NOMO-1 treated with DMSO at 0.1 percent for 48 hours (cell line): ENCODE measurements at regions not wholly inside any gene's neighbourhood (a gene's known extent, or its start where the extent isn't known, plus 50 kb on each side); places are given as distances from the start of the nearest gene placed in this dataset.

Experiments used
- DNase-seq: peaks from one replicate; lab custom pipeline; 2025; ENCODE audit not compliant: unreplicated experiment; lab: John Stamatoyannopoulos, UW

DNA sequence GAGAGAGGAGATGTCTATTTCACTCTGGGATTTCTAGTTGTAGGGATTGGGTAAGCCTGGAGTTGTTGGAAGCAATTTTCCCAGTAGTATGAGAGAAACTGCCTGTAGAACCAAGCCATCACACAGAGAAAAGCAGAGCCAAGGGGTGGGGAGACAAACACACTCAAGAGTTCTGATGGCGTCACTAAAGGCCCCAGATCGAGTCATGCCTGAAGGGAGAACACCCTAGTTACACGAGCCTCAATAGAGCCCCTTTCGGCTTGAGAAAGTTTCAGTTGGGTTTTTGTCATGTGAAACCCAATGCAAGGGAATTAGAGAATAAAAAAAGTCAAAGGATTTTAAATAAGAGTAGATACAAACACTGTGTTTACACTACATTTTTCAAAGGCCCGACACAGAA, 66.1 kb upstream of the PFN2 start:
- DNase-seq = no peak

DNA sequence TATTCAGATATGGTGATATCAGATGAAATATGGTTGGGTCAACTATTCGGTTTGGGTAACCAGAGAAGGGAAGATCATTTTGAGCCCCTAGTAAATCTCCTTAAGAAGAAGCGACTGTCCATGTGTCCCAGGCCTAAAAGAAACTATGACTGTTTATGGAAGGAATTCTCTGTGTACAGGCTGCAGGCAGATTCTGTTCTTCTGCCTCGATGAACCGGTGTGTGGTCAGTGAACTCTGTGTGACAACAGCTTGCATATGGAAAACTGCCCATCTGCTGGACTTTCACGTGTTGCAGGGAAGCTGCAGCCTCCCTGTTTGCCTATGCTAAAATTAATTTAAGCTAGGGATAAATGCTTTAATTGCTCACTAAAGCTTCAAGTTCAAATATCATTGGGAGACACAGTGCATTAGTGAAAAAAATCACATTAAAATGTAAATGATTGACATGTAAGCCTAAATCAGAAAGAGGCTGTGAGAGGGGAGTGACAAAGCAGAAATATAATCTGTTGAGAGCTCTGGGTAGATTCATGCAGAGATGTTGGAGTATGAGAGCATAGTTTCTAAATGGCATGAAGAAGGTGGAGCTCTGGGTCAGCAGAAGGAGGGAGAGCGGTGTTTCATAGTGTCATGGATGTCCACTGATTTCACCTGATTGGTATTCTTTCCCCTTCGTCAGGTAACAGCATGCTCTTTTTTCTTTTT, 65.4 kb upstream of the PFN2 start:
- DNase-seq = no peak

DNA sequence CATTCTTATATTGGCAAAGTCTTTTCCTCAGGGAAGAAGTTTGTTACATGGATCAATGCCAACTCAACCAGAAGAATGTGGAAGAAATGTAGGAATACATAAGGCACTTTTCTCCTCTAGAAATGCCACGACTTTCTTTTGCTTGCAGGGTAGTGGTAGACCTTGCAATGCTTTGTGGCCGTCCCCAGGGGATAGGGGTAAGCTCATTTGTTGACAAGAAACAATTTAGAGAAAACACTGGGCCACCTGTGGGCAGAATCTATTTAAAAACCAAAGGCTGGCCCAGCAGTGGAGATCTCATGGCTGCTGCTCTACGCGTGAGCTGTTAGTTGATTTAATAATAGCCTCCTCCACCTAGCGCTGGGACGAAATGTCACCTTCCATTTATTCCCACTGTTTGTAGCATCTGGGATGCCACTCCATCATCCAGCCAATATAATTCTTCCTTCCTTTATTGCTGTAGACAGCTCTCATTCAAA, 64.6 kb upstream of the PFN2 start:
- DNase-seq = no peak

DNA sequence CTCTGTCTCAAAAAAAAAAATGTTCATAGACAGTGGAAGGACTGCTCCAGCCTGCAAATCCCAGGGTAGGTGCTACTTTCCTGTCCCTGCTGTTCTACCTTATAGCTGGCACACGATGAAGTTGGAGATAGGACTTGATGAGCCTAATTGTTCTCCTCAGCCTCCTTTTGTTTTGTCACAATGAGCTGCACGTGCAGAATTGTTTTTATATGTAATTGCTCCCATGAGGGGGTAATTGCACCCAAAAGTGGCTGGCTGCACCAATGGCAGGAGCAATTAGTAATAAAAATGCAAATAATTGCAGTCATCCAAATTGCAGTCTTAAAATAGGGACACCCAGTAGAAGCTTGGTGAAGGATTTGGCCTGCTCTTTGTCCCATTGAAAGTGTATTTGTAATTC, 63.0 kb upstream of the PFN2 start:
- no peak for DNase-seq

DNA sequence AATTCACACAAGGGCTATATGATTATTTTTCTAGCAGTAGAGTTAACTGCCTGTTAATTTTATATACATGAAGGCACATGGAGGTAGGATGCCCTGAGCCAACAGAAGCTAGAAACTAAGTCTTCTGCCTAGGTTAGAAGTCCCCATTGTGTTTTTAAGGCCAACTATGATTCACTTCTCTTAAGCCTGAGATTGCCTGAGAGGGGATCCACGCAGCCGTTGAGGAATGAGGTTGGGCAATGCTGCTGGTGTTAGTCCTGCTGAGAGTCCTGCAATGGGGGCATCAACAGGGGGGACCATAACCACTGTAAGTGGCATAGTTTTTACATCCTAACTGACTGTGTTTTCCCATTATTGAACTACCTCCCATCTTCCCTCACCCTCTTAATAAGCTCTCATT, 60.1 kb upstream of the PFN2 start:
- DNase-seq = no peak

DNA sequence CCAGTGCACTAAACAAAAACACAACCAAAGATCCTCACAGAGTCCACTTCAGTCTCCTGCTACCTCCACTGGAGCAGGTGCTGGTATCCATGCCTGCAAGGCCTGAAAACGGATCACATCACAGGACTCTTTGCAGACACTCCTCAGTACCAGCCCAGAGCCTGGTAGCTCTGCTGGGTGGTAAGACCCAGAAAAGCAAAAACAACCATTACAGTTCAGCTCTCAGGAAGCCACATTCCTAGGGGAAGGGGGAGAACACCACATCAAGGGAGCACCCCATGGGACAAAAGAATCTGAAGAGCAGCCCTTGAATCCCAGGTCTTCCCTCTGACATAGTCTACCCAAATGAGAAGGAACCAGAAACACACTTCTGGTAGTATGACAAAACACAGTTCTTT, 52.5 kb upstream of the PFN2 start:
- DNase-seq = no peak

DNA sequence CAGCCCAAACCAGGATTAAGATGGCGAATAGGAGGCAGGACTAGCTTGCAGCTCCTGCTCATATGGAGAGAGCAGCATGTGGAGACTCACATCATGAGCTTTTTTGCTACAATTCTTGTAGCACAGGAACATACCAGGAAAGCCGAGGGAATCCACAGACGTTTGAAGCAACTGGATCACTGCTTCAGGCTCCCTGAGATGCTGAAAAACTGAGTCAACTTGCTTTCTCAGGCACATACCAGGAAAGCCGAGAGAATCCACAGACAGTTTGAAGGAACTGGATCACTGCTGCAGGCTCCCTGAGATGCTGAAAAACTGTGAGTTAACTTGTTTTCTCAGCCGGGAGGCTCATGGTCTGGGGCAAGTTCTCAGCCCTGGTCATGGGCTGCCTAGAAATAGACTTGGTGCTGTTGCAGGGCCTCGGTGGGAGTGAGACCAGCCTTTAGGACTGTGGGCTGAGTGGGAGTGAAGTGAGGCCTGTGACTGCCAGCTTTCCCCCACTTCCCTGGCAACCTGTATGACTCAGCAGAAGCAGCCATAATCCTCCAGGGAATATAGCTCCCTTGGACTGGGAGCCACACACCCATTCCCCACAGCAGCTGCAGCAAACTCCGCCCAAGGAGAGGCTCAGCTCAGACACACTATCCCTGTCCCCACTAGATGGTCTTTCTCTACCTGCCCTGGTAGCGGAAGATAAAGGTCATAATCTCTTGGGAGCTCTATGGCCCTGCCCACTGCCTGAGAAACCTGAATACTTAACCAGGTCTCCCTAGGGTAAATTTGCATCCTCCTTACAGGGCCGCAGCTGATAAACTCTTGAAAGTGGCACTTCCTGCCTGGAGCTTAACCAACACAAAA, 51.9 kb upstream of the PFN2 start:
- DNase-seq = no peak

DNA sequence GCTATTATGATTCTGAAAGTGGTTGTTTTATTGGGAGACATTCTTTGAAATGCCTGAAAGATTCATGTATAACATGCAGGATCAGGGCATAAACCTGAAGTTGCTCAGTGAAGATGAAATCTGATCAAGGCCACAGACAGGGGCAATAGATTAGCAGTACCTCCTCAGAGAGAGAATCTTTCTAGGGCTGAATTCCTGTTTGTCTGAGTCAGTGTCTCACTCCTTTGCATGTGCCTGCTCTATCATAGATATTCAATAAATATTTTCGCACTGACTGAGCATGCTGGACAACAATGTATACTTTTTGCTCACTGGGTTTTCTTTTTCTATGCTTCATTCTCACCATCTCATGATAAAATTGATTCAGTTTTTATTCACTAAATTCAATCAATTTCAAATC, 49.8 kb upstream of the PFN2 start:
- no peak for DNase-seq
